OCI-LY7 (cell line): ENCODE measurements at regions not wholly inside any gene's neighbourhood (a gene's known extent, or its start where the extent isn't known, plus 50 kb on each side); places are given as distances from the start of the nearest gene placed in this dataset.

Source experiments
- CTCF ChIP-seq: fragments of 200-600 bp; sonication (generic); conservative IDR thresholded peaks from 2 replicates; pipeline ENCODE4 v1.5.1; 2014; ENCODE audit warnings: mild to moderate bottlenecking, antibody characterized with exemption, low read length, moderate library complexity, mixed read lengths
- EZH2phosphoT487 ChIP-seq: fragments of 200-600 bp; sonication (generic); IDR thresholded peaks from 2 replicates; pipeline ENCODE4 v1.6.1; 2018; ENCODE audit warnings: low read depth, borderline replicate concordance, mild to moderate bottlenecking, mixed run types, antibody characterized with exemption, low read length, moderate library complexity, mixed read lengths

- TF ChIP-seq CTCF = no peak
- no peak for TF ChIP-seq EZH2phosphoT487
Measured at GRCh38 chr14:39939023-39939422, 506.8 kb upstream of the FBXO33 start.
